ENCODE measurements at regions not wholly inside any gene's neighbourhood (a gene's known extent, or its start where the extent isn't known, plus 50 kb on each side); places are given as distances from the start of the nearest gene placed in this dataset.

DNA sequence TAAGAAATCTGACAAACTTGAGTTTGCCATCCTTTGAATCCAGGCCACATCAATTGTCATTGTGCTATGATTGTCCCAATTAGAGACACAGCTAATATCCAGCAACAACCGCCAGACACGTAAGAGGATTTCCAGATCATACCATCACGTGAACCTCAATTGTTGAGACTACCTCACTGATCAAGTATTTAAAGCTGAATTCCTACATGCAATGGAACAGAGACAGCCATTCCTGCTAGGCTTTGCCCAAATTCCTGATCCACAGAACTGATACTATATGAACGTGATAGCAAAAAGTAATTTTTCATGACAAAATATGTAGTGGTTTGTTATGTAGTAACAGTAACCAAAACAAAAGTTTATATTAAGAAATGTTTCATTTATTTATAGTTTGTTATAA, 657.7 kb downstream of the PRR16 start:
- TF ChIP-seq, protein P1, sequence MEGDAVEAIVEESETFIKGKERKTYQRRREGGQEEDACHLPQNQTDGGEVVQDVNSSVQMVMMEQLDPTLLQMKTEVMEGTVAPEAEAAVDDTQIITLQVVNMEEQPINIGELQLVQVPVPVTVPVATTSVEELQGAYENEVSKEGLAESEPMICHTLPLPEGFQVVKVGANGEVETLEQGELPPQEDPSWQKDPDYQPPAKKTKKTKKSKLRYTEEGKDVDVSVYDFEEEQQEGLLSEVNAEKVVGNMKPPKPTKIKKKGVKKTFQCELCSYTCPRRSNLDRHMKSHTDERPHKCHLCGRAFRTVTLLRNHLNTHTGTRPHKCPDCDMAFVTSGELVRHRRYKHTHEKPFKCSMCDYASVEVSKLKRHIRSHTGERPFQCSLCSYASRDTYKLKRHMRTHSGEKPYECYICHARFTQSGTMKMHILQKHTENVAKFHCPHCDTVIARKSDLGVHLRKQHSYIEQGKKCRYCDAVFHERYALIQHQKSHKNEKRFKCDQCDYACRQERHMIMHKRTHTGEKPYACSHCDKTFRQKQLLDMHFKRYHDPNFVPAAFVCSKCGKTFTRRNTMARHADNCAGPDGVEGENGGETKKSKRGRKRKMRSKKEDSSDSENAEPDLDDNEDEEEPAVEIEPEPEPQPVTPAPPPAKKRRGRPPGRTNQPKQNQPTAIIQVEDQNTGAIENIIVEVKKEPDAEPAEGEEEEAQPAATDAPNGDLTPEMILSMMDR (IDR thresholded peaks at IDR 0.05; ENCODE audit: borderline replicate concordance, extremely low read depth, low read length, poor library complexity, severe bottlenecking) = no peak
- no peak for TF ChIP-seq EZH2 (IDR thresholded peaks at IDR 0.05; ENCODE audit: borderline replicate concordance, low read depth, low read length, severe bottlenecking)
